ENCODE measurements at regions not wholly inside any gene's neighbourhood (a gene's known extent, or its start where the extent isn't known, plus 50 kb on each side); places are given as distances from the start of the nearest gene placed in this dataset.

DNA sequence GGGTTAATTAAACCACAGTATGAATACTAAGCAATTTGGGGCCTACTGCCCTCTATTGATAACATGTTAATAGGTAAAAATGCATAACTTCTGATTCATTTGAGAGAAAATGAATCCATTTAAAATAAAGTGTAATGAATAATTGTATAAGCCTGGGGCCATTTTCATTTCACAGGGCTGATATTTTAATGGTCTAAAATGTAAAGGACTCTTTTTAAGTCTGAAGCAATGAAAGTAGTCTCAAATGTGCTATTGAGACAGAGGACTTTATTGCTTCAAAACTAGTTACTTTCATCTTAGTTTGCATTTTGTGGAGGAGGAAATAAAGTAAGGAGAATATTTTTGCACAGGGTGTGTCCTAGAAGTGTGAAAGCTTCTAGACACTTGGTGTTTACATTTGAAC, 155.4 kb downstream of the TLR5 start:
- Histone ChIP-seq H3K9ac (ENCODE audit: low read length in 5 of 5) (no peak overlapping the region), H3K4me3 (ENCODE audit: low read depth in 1 of 5, low read length in 5 of 5) (no peak overlapping the region), H3K27ac (ENCODE audit: low read depth, low read length) (no peak overlapping the region)

DNA sequence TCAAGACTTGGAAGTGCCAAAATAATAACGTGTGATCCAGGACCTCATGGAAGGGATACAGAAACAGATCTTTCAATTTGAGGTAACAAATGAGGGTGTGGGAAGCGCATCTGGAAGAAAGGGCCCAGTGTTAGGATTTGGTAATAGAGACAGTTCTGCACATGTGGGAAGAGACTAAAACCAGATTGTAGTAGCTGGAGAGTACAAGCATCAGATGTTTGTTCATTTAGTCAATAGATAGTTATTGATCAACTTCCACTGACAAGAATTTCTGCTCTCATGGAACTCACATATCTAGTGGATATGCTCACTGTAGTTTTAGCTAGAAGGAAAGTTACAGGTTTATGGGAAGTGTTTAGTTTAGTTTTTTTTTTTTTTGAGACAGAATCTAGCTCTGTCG, 153.6 kb downstream of the TLR5 start:
- Histone ChIP-seq H3K9ac (ENCODE audit: low read length in 5 of 5) (no peak overlapping the region), H3K27ac (ENCODE audit: low read depth, low read length) (no peak overlapping the region), H3K27me3 (ENCODE audit: control insufficient read depth in 5 of 5, insufficient read depth in 4 of 5, low read length in 5 of 5) (no peaks in the 10 kb centered on the region), H3K9me3 (ENCODE audit: control insufficient read depth in 5 of 5, low read length in 5 of 5) (no peaks in the 10 kb centered on the region), H3K4me1 (ENCODE audit: control insufficient read depth in 5 of 5, insufficient read depth in 5 of 5, low read length in 5 of 5) (peaks cover 0 to 4% (median 0%) of the 10 kb centered on the region in 5 donors), H3K4me3 (ENCODE audit: low read depth in 1 of 5, low read length in 5 of 5) (no peak overlapping the region), H3K36me3 (ENCODE audit: control insufficient read depth in 5 of 5, insufficient read depth in 5 of 5, low read length in 5 of 5) (peaks cover 0 to 12% (median 4%) of the 10 kb centered on the region in 5 donors)

More for the DNA sequence above, 155.4 kb downstream of the TLR5 start:
- Histone ChIP-seq H3K27me3 (ENCODE audit: control insufficient read depth in 5 of 5, insufficient read depth in 4 of 5, low read length in 5 of 5) (no peaks in the 10 kb centered on the region), H3K9me3 (ENCODE audit: control insufficient read depth in 5 of 5, low read length in 5 of 5) (no peaks in the 10 kb centered on the region), H3K36me3 (ENCODE audit: control insufficient read depth in 5 of 5, insufficient read depth in 5 of 5, low read length in 5 of 5) (peaks cover 0 to 8% (median 4%) of the 10 kb centered on the region in 5 donors), H3K4me1 (ENCODE audit: control insufficient read depth in 5 of 5, insufficient read depth in 5 of 5, low read length in 5 of 5) (peaks cover 0 to 3% (median 0%) of the 10 kb centered on the region in 5 donors)

DNA sequence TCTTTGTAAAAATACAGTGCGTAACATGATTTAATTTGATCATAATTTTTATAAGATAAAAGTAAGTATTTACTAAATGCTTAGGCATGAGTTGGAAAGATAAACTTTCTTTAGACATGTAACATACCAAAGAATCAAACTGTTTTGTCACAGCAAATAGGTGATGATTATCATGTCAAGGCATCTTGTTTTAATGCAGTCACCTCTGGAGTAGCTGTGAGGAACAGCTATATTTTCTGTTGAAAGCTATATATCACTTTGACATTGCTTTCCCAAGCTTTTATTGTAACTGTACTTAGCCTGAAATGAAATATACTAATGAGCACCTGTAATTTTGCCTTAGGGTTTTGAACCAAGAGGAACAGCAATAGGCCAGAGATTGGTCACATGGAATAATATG, 151.9 kb downstream of the TLR5 start:
- Histone ChIP-seq H3K4me1 (ENCODE audit: control insufficient read depth in 5 of 5, insufficient read depth in 5 of 5, low read length in 5 of 5) (peaks cover 0 to 16% (median 0%) of the 10 kb centered on the region in 5 donors), H3K27me3 (ENCODE audit: control insufficient read depth in 5 of 5, insufficient read depth in 4 of 5, low read length in 5 of 5) (no peaks in the 10 kb centered on the region), H3K27ac (ENCODE audit: low read depth, low read length) (no peak overlapping the region), H3K36me3 (ENCODE audit: control insufficient read depth in 5 of 5, insufficient read depth in 5 of 5, low read length in 5 of 5) (peaks cover 0 to 12% (median 4%) of the 10 kb centered on the region in 5 donors), H3K9me3 (ENCODE audit: control insufficient read depth in 5 of 5, low read length in 5 of 5) (no peaks in the 10 kb centered on the region), H3K4me3 (ENCODE audit: low read depth in 1 of 5, low read length in 5 of 5) (no peak overlapping the region), H3K9ac (ENCODE audit: low read length in 5 of 5) (no peak overlapping the region)

DNA sequence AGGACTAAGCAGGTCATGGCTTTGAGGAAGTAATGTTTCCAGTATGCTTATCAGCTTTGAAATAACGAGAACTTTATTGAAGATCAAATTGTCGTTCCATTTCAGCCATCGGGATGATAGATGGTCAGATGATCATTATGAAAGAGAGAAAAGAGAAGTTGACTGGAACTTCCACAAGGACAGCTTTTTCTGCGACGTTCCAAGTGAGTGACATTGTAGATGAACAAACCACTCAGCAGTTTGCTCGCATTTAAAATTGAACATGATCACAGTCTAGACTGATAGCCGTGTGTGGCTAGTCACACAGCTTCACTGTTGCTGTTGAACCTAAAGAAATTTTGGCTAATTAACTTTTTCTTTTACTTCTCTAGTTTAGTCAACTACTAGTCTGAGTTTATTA, 151.1 kb downstream of the TLR5 start:
- peaks cover 0 to 18% (median 0%) of the 10 kb centered on the region in 5 donors for H3K4me1 ChIP-seq (ENCODE audit: control insufficient read depth in 5 of 5, insufficient read depth in 5 of 5, low read length in 5 of 5)
- no peak overlapping the region for H3K27ac ChIP-seq (ENCODE audit: low read depth, low read length)
- H3K36me3 ChIP-seq (ENCODE audit: control insufficient read depth in 5 of 5, insufficient read depth in 5 of 5, low read length in 5 of 5) = peaks cover 0 to 12% (median 0%) of the 10 kb centered on the region in 5 donors
- no peaks in the 10 kb centered on the region for H3K9me3 ChIP-seq (ENCODE audit: control insufficient read depth in 5 of 5, low read length in 5 of 5)
- H3K4me3 ChIP-seq (ENCODE audit: low read depth in 1 of 5, low read length in 5 of 5) = no peak overlapping the region
- no peaks in the 10 kb centered on the region for H3K27me3 ChIP-seq (ENCODE audit: control insufficient read depth in 5 of 5, insufficient read depth in 4 of 5, low read length in 5 of 5)
- H3K9ac ChIP-seq (ENCODE audit: low read length in 5 of 5) = no peak overlapping the region

DNA sequence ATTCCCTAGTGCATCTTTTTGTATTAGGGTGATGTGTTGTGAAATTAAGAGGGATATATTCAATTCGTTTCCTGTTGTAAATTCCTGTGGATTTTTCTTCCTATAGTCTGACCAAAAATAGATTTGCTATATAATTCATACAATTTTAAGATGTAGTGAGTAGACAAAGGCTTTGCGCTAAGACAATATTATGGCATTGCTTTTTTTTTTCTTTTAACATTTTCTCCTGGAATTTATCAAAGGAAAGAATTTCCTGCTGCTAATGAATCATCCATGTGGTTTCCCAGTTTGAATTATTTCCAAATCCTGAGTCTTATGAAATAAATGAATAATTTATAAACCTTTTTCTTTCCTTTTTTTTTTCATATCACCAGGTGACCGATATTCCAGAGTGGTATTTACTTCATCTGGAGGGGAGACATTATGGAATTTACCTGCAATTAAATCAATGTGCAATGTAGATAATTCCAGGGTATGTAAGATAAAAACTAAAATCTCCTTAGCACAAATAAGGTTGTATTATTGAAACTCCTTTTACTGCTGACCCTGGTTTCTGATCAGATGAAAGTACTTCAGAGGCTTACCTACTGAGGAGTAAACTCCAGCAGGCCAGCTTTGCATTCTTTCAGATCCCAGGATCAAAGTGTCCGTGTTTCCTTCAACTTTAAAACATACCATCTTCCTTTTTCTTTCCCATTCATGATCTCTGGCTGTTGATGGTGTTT, 148.4 kb downstream of the TLR5 start:
- Histone ChIP-seq H3K4me3 (ENCODE audit: low read depth in 1 of 5, low read length in 5 of 5) (no peak overlapping the region), H3K9ac (ENCODE audit: low read length in 5 of 5) (no peak overlapping the region), H3K36me3 (ENCODE audit: control insufficient read depth in 5 of 5, insufficient read depth in 5 of 5, low read length in 5 of 5) (peaks cover 0 to 18% (median 0%) of the 10 kb centered on the region in 5 donors), H3K27me3 (ENCODE audit: control insufficient read depth in 5 of 5, insufficient read depth in 4 of 5, low read length in 5 of 5) (no peaks in the 10 kb centered on the region), H3K27ac (ENCODE audit: low read depth, low read length) (peak overlapping the region; percentile 37), H3K9me3 (ENCODE audit: control insufficient read depth in 5 of 5, low read length in 5 of 5) (no peaks in the 10 kb centered on the region), H3K4me1 (ENCODE audit: control insufficient read depth in 5 of 5, insufficient read depth in 5 of 5, low read length in 5 of 5) (peaks cover 0 to 18% (median 0%) of the 10 kb centered on the region in 5 donors)

DNA sequence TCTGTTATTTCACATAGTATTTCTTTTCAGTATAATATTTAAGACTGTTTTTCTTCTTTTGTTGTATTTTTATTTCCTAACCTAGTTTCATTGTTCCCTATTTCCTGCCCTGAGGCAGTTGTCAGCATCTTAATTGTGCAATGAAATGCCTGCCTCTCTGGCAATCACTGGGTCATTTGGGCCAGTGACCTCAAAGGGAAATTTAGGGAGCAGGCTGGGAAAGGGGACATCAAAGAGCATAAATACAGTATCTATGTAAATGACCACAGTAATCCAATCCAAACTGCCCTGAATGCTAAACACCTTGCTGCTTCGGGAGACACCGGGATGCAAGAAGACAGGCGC, 147.8 kb downstream of the TLR5 start:
- Histone ChIP-seq H3K9ac (ENCODE audit: low read length in 5 of 5) (no peak overlapping the region), H3K36me3 (ENCODE audit: control insufficient read depth in 5 of 5, insufficient read depth in 5 of 5, low read length in 5 of 5) (peaks cover 0 to 18% (median 0%) of the 10 kb centered on the region in 5 donors), H3K27ac (ENCODE audit: low read depth, low read length) (peak overlapping the region; percentile 37), H3K9me3 (ENCODE audit: control insufficient read depth in 5 of 5, low read length in 5 of 5) (no peaks in the 10 kb centered on the region), H3K4me3 (ENCODE audit: low read depth in 1 of 5, low read length in 5 of 5) (no peak overlapping the region), H3K27me3 (ENCODE audit: control insufficient read depth in 5 of 5, insufficient read depth in 4 of 5, low read length in 5 of 5) (no peaks in the 10 kb centered on the region), H3K4me1 (ENCODE audit: control insufficient read depth in 5 of 5, insufficient read depth in 5 of 5, low read length in 5 of 5) (peaks cover 0 to 18% (median 0%) of the 10 kb centered on the region in 5 donors)

DNA sequence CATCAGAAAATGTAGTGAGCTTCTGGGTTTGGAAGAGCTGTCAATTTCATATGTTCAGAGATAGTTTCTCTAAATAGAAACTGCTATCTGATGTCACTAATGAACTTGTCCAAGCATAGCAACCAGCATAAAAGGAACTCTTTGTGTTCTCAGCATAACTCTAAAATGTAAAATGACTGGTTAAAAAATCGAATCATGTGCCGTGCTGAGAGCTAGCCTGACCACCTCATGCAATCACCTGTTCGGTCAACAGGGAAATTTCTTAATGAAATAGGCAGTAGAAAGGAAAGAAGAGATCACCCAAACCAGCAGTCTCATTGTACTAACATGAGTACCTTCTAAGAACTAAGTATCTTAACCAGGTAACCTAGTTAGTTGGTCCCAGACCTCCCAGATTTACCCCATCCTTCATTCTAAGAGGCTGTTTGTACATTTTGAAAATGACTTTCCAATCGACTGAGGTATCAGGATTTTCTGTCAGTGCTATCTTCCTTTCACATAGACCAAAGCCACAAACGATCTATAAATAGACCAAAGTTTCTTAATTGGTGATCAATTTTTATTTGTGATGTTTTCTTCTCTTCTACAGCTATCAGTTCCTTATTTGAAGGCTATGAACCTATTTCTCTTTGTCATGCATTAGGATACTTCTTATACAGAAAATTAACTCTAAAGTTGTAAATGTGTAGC, 147.3 kb downstream of the TLR5 start:
- H3K9me3 ChIP-seq (ENCODE audit: control insufficient read depth in 5 of 5, low read length in 5 of 5) = no peaks in the 10 kb centered on the region
- H3K27me3 ChIP-seq (ENCODE audit: control insufficient read depth in 5 of 5, insufficient read depth in 4 of 5, low read length in 5 of 5) = no peaks in the 10 kb centered on the region
- no peak overlapping the region for H3K9ac ChIP-seq (ENCODE audit: low read length in 5 of 5)
- peaks cover 0 to 18% (median 0%) of the 10 kb centered on the region in 5 donors for H3K4me1 ChIP-seq (ENCODE audit: control insufficient read depth in 5 of 5, insufficient read depth in 5 of 5, low read length in 5 of 5)
- no peak overlapping the region for H3K4me3 ChIP-seq (ENCODE audit: low read depth in 1 of 5, low read length in 5 of 5)
- H3K27ac ChIP-seq (ENCODE audit: low read depth, low read length) = no peak overlapping the region
- H3K36me3 ChIP-seq (ENCODE audit: control insufficient read depth in 5 of 5, insufficient read depth in 5 of 5, low read length in 5 of 5) = peaks cover 0 to 18% (median 0%) of the 10 kb centered on the region in 5 donors

DNA sequence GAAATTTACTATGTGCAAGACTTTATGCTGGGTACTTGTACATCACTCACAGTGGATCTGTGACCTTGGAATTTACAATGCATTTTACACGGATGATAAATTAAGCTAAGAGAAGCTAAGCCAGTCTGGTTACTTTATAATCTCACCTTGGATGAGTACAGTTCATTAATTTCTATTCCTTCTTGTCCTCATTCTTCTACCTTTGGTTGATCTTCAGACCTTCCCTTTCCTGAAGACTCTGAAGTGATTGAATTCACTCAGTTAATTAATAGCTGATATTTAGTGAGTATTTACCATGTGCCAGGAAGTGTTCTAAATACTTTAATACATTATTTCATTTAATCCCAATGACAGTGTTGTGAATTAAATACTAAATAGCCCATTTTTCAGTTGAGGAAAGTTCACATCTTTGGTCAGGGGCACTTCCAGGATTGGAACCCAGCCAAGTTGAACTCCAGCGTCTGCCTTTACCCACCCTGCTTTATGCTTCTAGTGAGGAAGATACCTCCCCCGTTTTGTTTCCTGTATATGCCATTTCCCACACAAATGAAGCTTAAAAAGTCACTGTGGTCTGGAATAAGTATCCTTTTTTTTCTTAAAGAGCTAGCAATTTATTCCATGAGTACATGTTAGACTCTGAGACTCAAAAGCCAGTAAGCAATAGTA, 146.6 kb downstream of the TLR5 start:
- no peak overlapping the region for H3K9ac ChIP-seq (ENCODE audit: low read length in 5 of 5)
- peaks cover 0 to 15% (median 0%) of the 10 kb centered on the region in 5 donors for H3K36me3 ChIP-seq (ENCODE audit: control insufficient read depth in 5 of 5, insufficient read depth in 5 of 5, low read length in 5 of 5)
- no peak overlapping the region for H3K27ac ChIP-seq (ENCODE audit: low read depth, low read length)
- peaks cover 0 to 18% (median 0%) of the 10 kb centered on the region in 5 donors for H3K4me1 ChIP-seq (ENCODE audit: control insufficient read depth in 5 of 5, insufficient read depth in 5 of 5, low read length in 5 of 5)
- H3K4me3 ChIP-seq (ENCODE audit: low read depth in 1 of 5, low read length in 5 of 5) = no peak overlapping the region
- H3K9me3 ChIP-seq (ENCODE audit: control insufficient read depth in 5 of 5, low read length in 5 of 5) = no peaks in the 10 kb centered on the region
- H3K27me3 ChIP-seq (ENCODE audit: control insufficient read depth in 5 of 5, insufficient read depth in 4 of 5, low read length in 5 of 5) = no peaks in the 10 kb centered on the region

DNA sequence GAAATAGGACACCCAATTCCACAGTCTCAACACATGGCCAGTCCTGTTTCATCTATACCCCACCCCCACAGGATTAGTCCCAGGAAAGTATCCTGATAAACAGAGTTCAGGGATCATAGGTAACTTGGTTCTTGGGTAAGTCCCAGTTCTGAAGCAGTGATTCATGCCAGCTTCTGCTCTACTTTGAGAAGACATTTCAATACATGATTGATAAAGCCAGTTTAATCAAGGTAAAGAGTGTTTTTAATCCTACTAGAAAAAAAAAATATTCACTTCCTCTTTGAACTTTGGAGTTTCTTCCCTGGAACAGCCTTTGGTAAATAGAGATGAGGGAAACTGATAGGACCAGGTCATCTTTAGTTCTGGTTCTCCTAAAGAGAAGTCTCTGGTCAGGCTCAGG, 142.4 kb downstream of the TLR5 start:
- Histone ChIP-seq H3K27me3 (ENCODE audit: control insufficient read depth in 5 of 5, insufficient read depth in 4 of 5, low read length in 5 of 5) (no peaks in the 10 kb centered on the region), H3K4me3 (ENCODE audit: low read depth in 1 of 5, low read length in 5 of 5) (no peak overlapping the region), H3K9ac (ENCODE audit: low read length in 5 of 5) (no peak overlapping the region), H3K36me3 (ENCODE audit: control insufficient read depth in 5 of 5, insufficient read depth in 5 of 5, low read length in 5 of 5) (peaks cover 15 to 35% (median 29%) of the 10 kb centered on the region in 5 donors), H3K27ac (ENCODE audit: low read depth, low read length) (no peak overlapping the region), H3K9me3 (ENCODE audit: control insufficient read depth in 5 of 5, low read length in 5 of 5) (no peaks in the 10 kb centered on the region), H3K4me1 (ENCODE audit: control insufficient read depth in 5 of 5, insufficient read depth in 5 of 5, low read length in 5 of 5) (peaks cover 0 to 6% (median 0%) of the 10 kb centered on the region in 5 donors)

Measured in subcutaneous abdominal adipose tissue (tissue), 5 donors.